RWPE1 (cell line): ENCODE measurements at regions not wholly inside any gene's neighbourhood (a gene's known extent, or its start where the extent isn't known, plus 50 kb on each side); places are given as distances from the start of the nearest gene placed in this dataset.

Experiments used
- CTCF ChIA-PET: fragments of 350-600 bp; sonication (Branson Sonifier 250); formaldehyde crosslinking; extraction: SDS; loops from one replicate; lab custom pipeline; 2021; lab: Yijun Ruan, JAX
- POLR2A ChIA-PET: fragments of 400-600 bp; formaldehyde crosslinking; extraction: SDS; loops from one replicate; lab custom pipeline; 2020; ENCODE audit warnings: antibody characterized with exemption; ENCODE audit not compliant: low non-redundant PET; lab: Yijun Ruan, JAX
- DNase-seq: peaks from one replicate; pipeline ENCODE4 v3.0.0; 2012; ENCODE audit warnings: low spot score
- H3K27ac ChIP-seq: fragments of 450-650 bp; 2 replicates; pipeline ENCODE4 v1.5.1; 2017
- TF ChIP-seq, protein P1 (sequence below): fragments of 450-650 bp; conservative IDR thresholded peaks from 2 replicates; pipeline ENCODE4 v1.5.1; 2017; ENCODE audit warnings: low read depth, mild to moderate bottlenecking

DNA sequence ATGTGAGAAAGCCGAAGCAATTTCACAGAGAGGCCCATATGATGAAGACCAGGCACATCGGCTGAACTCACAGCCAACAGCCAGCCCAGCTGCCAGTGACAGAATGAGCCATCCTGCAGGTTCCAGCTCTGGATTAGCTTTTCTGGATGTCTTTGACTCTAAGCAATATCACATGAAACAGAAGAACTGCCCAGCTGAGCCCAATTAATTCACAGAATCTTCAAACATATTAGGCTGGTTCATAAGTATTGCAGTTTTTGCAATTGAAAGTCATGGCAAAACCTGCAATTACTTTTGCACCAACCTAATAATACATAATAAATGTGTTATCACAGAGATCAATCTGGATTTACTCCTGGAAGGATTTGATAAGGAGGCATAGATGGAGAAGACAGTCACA lies 299.9 kb downstream of the RAB28 start:
- no peak for DNase-seq
- CTCF ChIA-PET, result no interaction called here
- TF ChIP-seq, protein P1, sequence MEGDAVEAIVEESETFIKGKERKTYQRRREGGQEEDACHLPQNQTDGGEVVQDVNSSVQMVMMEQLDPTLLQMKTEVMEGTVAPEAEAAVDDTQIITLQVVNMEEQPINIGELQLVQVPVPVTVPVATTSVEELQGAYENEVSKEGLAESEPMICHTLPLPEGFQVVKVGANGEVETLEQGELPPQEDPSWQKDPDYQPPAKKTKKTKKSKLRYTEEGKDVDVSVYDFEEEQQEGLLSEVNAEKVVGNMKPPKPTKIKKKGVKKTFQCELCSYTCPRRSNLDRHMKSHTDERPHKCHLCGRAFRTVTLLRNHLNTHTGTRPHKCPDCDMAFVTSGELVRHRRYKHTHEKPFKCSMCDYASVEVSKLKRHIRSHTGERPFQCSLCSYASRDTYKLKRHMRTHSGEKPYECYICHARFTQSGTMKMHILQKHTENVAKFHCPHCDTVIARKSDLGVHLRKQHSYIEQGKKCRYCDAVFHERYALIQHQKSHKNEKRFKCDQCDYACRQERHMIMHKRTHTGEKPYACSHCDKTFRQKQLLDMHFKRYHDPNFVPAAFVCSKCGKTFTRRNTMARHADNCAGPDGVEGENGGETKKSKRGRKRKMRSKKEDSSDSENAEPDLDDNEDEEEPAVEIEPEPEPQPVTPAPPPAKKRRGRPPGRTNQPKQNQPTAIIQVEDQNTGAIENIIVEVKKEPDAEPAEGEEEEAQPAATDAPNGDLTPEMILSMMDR, result no peak
- POLR2A ChIA-PET, result no interaction called here
- no peak overlapping the region for H3K27ac ChIP-seq

DNA sequence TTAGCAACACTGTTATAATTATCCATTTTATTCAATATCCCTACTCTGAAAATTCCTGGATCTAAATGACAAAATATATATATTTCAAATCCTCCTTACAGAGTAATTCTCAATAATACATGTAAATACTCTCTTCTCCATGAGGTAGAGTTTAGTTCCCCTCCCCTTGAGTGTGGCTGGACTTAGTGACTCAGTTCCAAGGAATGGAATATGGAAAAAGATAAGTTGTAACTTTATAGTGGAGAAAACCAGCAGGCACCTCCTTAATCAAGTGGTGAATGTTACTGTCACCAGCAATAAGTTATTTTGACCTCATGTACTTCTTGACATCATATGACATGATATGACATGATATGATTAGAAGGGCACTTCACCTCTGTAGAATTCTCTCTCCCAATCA lies 302.0 kb downstream of the RAB28 start:
- no peak for DNase-seq

DNA sequence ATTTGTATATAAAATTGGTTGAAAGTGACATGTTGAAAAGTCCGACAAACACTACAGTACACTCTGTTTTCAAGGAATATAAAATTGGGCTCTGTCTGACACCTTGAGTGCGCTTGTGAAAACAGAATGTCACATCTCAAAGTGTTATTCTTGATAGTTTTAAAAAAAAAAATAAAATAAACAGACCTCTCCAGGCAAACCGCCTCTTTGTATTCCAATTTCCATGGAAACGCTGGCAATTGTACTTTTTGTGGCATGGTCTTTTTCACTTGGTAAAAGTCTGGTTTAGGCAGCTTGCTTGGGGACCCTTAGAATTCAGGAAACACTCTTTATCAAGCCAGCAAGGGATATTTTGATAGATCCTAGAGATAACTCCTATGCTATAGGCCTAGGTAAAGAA lies 302.5 kb downstream of the RAB28 start:
- TF ChIP-seq, protein P1, result no peak
- ChIA-PET CTCF (no interaction called here), POLR2A (no interaction called here)
- DNase-seq, result no peak
- no peak overlapping the region for H3K27ac ChIP-seq

More for the DNA sequence above, 302.0 kb downstream of the RAB28 start:
- TF ChIP-seq, protein P1, result no peak
- no peak overlapping the region for H3K27ac ChIP-seq
- ChIA-PET POLR2A (no interaction called here), CTCF (no interaction called here)

DNA sequence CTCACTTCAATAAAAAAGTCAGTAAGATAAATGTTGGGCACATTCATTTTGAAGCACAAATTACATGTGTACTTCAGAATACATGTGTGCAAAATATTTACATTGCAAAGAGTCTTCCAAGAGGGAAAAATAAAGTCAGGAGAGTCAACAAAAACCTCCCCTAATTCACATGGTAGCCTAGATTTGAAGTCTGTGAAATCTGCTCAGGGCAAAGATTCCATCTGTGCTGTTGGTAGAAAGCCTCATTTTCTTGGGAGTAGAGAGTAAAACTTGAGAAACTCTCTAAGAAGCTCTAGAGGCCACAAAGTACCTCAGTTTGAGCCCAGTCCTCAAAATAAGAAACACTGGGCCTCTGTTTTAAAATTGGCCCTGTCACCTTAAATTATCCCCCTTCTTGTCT lies 303.4 kb downstream of the RAB28 start:
- ChIA-PET POLR2A (no interaction called here), CTCF (no interaction called here)
- no peak overlapping the region for H3K27ac ChIP-seq
- TF ChIP-seq, protein P1, result no peak
- DNase-seq, result no peak

DNA sequence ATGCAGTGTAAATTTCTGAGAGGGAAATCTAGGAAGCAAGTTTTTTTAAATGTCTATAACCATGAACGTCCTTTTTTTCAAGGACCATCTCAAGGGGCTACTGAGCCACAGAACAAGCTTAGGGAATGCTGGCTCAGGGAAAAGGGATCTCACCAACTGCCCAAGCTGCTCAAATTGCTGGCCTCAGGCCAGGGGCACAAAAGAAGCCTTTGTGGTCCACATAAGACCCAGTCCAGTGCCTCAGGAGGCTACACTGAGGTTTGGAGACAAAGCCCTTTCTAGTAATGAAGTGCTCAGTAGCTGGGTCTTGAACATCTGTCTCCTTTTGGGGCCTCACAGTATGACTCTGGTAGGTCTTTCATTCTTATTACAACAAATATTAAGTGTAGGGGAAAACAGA lies 305.5 kb downstream of the RAB28 start:
- POLR2A ChIA-PET, result no interaction called here
- H3K27ac ChIP-seq, result no peak overlapping the region
- TF ChIP-seq, protein P1, result no peak
- CTCF ChIA-PET, result no interaction called here
- no peak for DNase-seq

DNA sequence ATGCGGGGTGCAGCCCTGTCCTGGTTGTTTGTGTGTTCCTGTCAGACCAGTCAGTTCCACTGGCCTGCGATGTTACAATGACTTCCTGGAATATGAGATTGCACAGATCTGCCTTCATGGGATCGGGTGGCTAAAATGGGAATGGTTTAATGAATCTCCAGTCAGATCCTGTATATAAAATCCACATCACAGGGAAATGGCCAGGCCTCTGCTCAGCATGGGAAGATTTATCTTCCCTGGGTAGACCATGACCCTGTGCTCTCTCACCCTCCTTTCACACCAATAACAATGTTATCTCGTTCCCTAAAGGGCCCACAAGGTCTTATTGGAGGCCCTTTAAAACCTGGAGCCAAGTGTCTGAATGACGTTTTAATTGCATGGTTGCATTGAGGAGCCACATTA lies 307.4 kb downstream of the RAB28 start:
- DNase-seq, result no peak
- TF ChIP-seq, protein P1, result no peak
- H3K27ac ChIP-seq, result no peak overlapping the region
- POLR2A ChIA-PET, result no interaction called here
- CTCF ChIA-PET, result no interaction called here

DNA sequence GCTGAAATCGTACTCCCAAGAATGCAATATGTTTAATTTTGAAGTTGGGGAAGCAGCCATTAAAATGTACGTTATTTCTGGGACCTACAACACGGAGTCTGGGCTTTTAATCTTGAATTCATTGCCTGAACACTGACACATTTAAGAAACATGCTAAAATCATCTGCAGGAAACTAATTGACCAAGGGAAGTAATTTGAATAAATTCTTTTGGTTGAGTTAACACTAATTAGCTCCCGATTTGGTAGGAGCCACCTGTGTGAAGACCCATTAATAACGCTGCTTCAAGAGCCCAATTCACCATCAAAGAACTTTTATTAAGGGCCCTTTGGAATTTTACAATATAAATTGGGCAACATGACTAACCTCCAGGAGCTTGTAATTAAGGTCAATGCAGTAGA lies 309.2 kb downstream of the RAB28 start:
- TF ChIP-seq, protein P1, result no peak
- ChIA-PET CTCF (no interaction called here), POLR2A (no interaction called here)
- no peak for DNase-seq
- no peak overlapping the region for H3K27ac ChIP-seq
